GM21515 (cell line): ENCODE measurements at regions not wholly inside any gene's neighbourhood (a gene's known extent, or its start where the extent isn't known, plus 50 kb on each side); places are given as distances from the start of the nearest gene placed in this dataset.
"Not testable (repeated sequence)": the region's sequence is repeated elsewhere in the genome, so short reads cannot be mapped to it uniquely, and the experiment has no call there.

ENCODE experiments used
- ATAC-seq: cut with Tn5 transposase; IDR thresholded peaks from one replicate; pipeline ENCODE4 v1.9.1; 2021; ENCODE audit not compliant: unreplicated experiment

GRCh38 chr5:130365956-130366355 is 461.7 kb downstream of the CHSY3 start:
- ATAC-seq: no peak

DNA sequence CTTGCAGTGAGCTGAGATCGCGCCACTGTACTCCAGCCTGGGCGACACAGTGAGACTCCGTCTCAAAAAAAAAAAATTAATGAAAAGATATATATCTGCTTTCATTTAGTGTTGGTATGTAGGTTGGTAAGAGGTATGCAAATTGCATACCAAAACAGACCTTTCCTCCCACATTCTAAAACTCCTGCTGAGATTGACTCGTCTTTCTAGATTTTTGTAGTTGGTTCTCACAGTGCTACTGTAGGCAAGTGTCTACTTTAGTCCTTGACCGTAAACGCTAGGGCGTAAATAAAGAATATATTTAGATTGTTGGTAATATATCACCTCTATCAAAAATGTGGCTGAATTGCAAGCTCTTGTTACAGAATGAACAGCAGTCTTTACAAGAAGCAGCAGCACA is 445.9 kb downstream of the CHSY3 start:
- no peak for ATAC-seq

DNA sequence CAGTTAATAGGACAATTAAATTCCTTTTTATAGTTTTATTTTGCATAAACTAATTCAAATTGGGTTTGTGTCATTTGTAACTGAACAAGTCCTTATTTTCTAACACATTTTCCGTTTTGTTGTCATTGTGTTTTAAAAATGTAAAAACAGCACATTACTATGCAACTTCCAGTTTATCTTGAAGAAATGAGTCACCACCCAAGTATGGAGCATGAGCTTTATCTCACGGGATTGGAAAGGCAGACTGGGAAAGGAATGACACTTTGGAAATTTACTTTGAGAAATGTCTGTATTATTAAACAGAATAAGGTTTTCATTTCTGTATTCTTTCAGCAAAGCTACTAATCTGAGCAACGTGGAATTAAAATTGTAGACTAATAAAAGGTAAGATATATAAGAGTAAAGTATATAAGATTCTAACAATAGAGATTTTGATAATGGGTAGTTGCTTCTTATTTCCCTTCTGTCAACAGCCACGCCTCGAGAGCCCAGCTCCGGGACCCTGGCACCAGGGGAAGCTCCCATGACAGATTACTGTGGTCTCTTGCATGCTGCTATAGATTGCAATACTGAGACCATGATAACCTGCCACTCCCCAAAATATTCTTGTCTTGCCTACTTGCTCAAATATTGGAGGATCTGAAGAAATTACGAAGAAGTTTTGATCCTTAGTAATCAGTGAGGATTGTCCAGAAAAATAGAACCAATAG is 433.1 kb downstream of the CHSY3 start:
- ATAC-seq: no peak

DNA sequence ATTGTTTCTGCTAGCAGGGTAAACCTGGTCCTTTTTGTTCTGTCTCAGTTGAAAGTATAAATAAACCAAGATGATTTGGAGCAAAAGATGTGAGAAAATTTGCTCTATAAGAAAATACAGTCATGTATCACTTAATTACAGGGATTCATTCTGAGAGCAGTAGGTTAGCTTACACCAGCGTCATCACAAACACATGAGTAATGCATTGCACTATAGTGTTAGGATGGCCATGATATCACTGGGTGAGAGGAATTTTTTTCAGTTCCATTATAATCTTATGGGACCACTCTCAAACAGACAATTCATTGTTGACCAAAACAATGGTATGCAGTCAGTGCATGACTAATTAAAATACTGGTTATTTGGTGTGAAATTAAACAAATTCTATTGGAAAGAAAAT is 430.9 kb downstream of the CHSY3 start:
- ATAC-seq: no peak

DNA sequence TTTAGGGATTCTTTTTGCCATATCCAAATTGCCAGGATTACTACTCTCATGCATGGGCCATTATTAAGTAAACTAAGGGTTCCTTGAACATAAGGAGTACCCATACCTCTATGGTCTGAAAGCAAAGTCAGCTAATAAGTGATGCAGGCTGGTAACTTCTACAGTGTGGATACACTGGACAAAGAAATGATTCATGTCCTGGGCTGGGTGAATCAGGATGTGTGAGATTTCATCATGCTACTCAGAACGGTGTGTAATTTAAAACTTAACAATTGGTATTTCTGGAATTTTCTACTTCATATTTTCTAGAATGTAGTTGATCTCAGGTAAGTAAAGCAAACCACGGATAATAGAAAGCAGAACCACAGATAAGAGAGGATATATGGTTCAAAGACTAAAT is 428.8 kb downstream of the CHSY3 start:
- ATAC-seq: no peak

GRCh38 chr5:130331332-130331731 is 427.1 kb downstream of the CHSY3 start:
- no peak for ATAC-seq

GRCh38 chr5:130324953-130325671 is 420.8 kb downstream of the CHSY3 start:
- ATAC-seq: peak; percentile 31

DNA sequence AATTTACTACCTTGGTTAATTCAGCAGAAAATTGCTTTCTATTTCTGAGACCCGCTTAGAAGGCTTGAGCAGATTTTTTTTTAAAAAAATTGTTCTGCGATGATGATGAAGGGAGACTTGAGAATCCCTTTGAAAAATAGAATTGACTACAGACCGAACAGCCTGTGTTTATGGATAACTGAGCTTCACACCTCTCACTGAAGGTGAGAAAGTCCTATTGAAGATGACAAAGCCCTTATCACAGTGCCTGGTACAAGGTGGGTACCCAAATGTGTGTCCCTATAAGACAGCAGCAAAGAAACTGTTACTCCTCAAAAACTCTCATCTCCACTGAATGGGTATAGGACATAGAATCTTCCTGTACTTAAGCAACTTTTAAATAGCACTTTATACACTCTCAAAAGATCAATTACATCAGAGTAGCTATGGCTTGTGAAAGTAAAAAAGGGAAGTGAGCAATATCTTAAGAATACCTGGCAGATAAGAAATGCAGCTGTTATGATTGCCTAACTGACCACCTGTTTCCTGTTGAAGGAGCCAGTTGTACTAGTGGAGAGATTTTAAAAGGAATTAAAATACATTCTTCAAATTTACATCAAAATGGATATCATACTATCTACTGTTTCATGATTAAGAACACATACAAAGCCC is 419.7 kb downstream of the CHSY3 start:
- ATAC-seq: peak; percentile 100

DNA sequence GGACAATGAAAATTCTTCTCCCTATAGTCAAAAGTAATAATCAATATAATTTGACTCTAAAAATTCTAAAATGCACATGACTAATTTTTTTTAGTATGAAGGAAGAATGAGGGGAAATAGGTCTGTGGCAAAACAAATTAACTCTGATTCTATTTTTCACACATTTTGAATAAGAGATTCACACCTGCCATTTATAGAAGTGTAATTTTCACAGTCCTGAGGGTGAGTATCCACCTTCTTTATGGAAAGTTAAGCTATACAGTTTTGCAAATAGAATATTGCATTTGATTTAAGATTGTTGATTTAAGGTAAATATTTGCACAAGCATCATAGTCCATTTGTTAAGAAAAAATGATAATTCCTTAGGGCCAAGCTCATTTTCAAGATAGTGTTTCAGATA is 417.7 kb downstream of the CHSY3 start:
- ATAC-seq: no peak

GRCh38 chr5:130316971-130317680 is 412.9 kb downstream of the CHSY3 start:
- peak; percentile 53 for ATAC-seq

DNA sequence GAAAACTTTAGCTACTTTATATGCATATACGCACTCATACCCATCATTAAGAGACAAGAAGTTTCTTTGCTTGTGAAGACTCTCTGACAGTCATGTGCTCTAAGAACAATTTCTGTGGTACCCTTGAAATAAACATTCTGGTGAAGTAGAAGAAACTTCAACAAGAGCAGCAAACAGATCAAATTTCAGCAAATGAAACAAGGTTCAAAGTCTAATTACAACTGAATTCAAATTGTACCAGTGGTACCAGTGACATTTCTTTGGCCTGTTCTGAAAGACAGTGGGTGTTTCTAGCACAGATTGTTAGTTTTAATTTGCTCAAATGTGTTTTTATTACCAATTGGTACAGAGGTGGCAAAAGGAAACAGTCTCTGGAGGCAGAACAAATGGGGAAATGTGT is 391.0 kb downstream of the CHSY3 start:
- no peak for ATAC-seq

DNA sequence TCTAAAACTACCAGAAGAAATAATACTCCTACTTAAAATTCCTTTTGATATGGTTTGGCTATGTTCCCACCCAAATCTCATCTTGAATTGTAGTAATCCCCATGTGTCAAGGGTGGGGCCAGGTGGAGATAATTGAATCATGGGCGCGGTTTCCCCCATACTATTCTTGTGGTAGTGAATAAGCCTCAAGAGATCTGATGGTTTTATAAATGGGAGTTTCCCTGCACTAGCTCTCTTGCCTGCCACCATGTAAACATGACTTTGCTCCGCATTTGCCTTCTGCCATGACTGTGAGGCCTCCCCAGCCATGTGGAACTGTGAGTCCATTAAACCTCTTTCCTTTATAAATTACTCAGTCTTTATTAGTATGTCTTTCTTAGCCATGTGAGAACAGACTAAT is 390.5 kb downstream of the CHSY3 start:
- ATAC-seq: not testable (repeated sequence)

GRCh38 chr5:130290219-130290618 is 386.0 kb downstream of the CHSY3 start:
- ATAC-seq: no peak

- ATAC-seq: no peak
Measured at GRCh38 chr5:130289132-130290088, 385.1 kb downstream of the CHSY3 start.

GRCh38 chr5:130287438-130287837 is 383.2 kb downstream of the CHSY3 start:
- ATAC-seq: no peak

DNA sequence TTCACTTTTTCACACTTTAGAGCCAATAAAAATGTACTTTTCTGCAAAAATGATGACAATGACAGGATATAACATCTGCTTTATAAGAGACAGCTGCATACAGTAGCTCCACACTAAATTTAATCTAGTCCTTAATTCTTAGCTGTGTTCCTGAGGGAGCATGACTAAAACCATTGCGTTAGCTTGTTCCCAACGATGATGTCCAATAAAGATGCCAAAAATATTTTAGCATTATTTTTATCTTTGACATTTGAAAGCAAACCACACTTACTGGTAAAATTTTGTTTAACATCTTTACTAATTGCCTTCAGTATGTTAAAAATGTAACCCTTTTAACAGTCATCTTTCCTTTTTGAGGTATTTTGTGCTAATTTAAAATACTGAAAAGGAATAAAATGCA is 382.7 kb downstream of the CHSY3 start:
- no peak for ATAC-seq

DNA sequence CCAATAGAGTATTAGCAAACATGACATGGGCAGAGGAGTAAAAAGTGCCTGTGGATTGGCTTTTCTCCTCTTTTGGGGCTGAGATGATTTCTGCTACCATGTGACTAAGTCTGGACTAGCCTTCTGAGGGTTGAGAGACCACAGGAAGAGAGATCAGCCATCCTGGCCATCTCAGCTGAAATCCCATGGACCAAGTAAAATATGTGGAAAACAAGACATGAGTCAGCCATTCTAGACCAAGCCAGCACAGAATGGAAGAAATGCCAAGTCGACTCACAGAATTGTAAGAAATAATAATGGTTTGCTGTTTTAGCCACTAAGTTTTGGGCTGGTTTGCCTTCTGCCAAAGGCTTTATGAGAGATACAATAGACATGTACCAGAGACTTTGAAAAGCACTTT is 377.8 kb downstream of the CHSY3 start:
- ATAC-seq: no peak

DNA sequence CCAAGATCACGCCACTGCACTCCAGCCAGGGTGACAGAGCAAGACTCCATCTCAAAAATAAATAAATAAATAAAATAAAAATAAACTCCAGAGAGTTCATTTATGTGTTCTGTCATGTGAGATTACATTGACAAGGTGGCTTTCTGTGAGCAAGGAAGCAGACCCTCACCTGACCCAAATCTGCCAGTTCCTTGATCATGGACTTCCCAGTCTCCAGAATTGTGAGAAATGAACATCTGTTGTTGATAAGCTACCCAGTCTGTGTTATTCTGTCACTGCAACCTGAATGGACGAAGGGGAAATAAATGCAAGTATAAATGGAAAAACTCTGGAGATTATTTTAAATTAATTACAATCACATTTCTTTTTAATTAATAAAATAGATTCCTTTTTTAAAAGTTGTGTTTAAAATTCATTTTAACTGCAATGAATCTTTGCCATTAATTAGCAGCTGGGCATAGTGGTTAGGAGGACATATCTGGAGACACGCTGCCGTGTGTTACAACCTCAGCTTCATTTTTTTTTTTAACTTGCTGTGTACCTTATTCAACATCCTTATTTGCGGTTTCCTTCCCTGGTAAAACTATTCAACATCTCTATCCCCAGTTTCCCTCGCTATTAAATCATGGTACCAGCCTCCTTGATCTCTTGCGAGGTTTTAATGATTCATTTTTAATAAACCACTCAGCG is 376.4 kb downstream of the CHSY3 start:
- ATAC-seq: no peak

DNA sequence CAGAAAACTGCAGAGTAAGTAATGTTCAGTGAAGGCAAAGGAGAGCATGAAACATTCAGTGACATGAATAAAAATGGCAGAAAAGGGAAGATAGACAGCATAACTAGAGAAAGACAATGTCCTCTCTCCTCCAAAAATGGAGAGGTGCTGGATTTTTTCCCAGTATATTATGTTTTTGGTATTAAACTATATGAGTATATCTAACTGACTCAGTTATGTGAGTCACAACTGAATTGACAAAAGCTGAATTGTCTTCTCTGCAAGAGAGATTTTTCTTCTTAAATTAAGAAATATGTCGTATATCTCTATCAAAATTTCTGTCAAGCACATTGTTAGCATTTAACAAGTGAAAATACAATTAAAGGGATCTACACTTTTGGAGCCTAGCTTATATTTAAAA is 375.1 kb downstream of the CHSY3 start:
- no peak for ATAC-seq

GRCh38 chr5:130278136-130278535 is 373.9 kb downstream of the CHSY3 start:
- ATAC-seq: no peak
